ENCODE measurements at regions not wholly inside any gene's neighbourhood (a gene's known extent, or its start where the extent isn't known, plus 50 kb on each side); places are given as distances from the start of the nearest gene placed in this dataset.
"Not testable (repeated sequence)": the region's sequence is repeated elsewhere in the genome, so short reads cannot be mapped to it uniquely, and the experiment has no call there.

- DNase-seq = no peak
- peaks cover 64% of the 10 kb centered on the region for H3K27me3 ChIP-seq (ENCODE audit: insufficient read depth, low read depth)
- H3K36me3 ChIP-seq (ENCODE audit: low read depth) = no peaks in the 10 kb centered on the region
- TF ChIP-seq, protein P1, sequence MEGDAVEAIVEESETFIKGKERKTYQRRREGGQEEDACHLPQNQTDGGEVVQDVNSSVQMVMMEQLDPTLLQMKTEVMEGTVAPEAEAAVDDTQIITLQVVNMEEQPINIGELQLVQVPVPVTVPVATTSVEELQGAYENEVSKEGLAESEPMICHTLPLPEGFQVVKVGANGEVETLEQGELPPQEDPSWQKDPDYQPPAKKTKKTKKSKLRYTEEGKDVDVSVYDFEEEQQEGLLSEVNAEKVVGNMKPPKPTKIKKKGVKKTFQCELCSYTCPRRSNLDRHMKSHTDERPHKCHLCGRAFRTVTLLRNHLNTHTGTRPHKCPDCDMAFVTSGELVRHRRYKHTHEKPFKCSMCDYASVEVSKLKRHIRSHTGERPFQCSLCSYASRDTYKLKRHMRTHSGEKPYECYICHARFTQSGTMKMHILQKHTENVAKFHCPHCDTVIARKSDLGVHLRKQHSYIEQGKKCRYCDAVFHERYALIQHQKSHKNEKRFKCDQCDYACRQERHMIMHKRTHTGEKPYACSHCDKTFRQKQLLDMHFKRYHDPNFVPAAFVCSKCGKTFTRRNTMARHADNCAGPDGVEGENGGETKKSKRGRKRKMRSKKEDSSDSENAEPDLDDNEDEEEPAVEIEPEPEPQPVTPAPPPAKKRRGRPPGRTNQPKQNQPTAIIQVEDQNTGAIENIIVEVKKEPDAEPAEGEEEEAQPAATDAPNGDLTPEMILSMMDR (conservative IDR thresholded peaks at IDR 0.05) = no peak
- H2AFZ ChIP-seq = no peak overlapping the region
- intact Hi-C loops (cut with micrococcal nuclease; ENCODE audit: unreplicated experiment) = no loop called here
- H3K4me1 ChIP-seq (replicated peaks; ENCODE audit: insufficient read depth) = no peaks in the 10 kb centered on the region
- H3K79me2 ChIP-seq (ENCODE audit: low read depth) = no peaks in the 10 kb centered on the region
- no peaks in the 10 kb centered on the region for H3K9me2 ChIP-seq (ENCODE audit: insufficient read depth)
- no peak overlapping the region for H3K4me2 ChIP-seq
- no peaks in the 10 kb centered on the region for H3K9me3 ChIP-seq (ENCODE audit: insufficient read depth, low read depth)
- no peaks in the 10 kb centered on the region for H3F3A ChIP-seq (ENCODE audit: insufficient read depth, low read depth)
- no peak overlapping the region for H3K4me3 ChIP-seq
- ChIA-PET CTCF (no interaction called here), POLR2A (ENCODE audit: unreplicated experiment) (no interaction called here)
- H3K27ac ChIP-seq = no peak overlapping the region
- no TSS peak for BruUV-seq (replicated peaks)
- no peaks in the 10 kb centered on the region for H4K20me1 ChIP-seq (ENCODE audit: insufficient read depth)
Observed at GRCh38 chr11:134973801-134974200, 561.8 kb upstream of the B3GAT1 start.

DNA sequence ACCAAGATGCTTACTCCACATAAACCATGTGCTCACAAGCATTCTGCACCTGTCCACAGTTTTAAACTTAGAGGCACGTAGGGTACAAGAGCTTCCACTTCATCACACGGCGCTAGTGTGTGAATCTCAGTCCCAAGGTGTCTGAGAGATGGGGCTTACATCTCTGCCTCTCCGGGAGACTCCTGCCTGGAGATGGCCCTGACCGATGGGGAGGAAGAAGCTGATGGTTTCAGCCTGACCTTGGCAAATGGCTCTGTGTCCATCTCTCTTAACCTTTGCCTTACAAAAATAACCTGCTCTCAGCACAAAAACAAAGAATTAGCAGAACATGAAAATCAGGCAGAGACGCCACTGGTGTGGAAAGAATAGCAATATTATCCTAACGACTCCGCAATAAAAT is 559.3 kb upstream of the B3GAT1 start:
- no peak overlapping the region for H3K4me3 ChIP-seq
- POLR2A ChIA-PET (ENCODE audit: unreplicated experiment) = no interaction called here
- intact Hi-C loops (cut with micrococcal nuclease; ENCODE audit: unreplicated experiment) = no loop called here
- CTCF ChIA-PET = no interaction called here
- H4K20me1 ChIP-seq (ENCODE audit: insufficient read depth) = no peaks in the 10 kb centered on the region
- no peaks in the 10 kb centered on the region for H3K9me2 ChIP-seq (ENCODE audit: insufficient read depth)
- TF ChIP-seq, protein P1 (conservative IDR thresholded peaks at IDR 0.05) = no peak
- TF ChIP-seq EZH2 (IDR thresholded peaks at IDR 0.05; ENCODE audit: low read depth) = no peak
- H3F3A ChIP-seq (ENCODE audit: insufficient read depth, low read depth) = no peaks in the 10 kb centered on the region
- no peaks in the 10 kb centered on the region for H3K36me3 ChIP-seq (ENCODE audit: low read depth)
- DNase-seq = no peak
- H2AFZ ChIP-seq = no peak overlapping the region
- peaks cover 51% of the 10 kb centered on the region for H3K27me3 ChIP-seq (ENCODE audit: insufficient read depth, low read depth)
- BruUV-seq (replicated peaks) = no TSS peak
- H3K4me1 ChIP-seq (replicated peaks; ENCODE audit: insufficient read depth) = no peaks in the 10 kb centered on the region
- no peaks in the 10 kb centered on the region for H3K9me3 ChIP-seq (ENCODE audit: insufficient read depth, low read depth)
- H3K27ac ChIP-seq = no peak overlapping the region
- H3K4me2 ChIP-seq = no peak overlapping the region
- no peaks in the 10 kb centered on the region for H3K79me2 ChIP-seq (ENCODE audit: low read depth)

GRCh38 chr11:134967746-134968145 is 555.7 kb upstream of the B3GAT1 start:
- TF ChIP-seq, protein P1 (conservative IDR thresholded peaks at IDR 0.05) = no peak
- no peak for TF ChIP-seq EZH2 (IDR thresholded peaks at IDR 0.05; ENCODE audit: low read depth)
- Histone ChIP-seq H4K20me1 (ENCODE audit: insufficient read depth) (no peaks in the 10 kb centered on the region), H3F3A (ENCODE audit: insufficient read depth, low read depth) (no peaks in the 10 kb centered on the region), H3K4me3 (no peak overlapping the region), H3K9me3 (ENCODE audit: insufficient read depth, low read depth) (no peaks in the 10 kb centered on the region), H3K79me2 (ENCODE audit: low read depth) (no peaks in the 10 kb centered on the region), H2AFZ (no peak overlapping the region), H3K4me1 (replicated peaks; ENCODE audit: insufficient read depth) (no peaks in the 10 kb centered on the region), H3K27me3 (ENCODE audit: insufficient read depth, low read depth) (peaks cover 31% of the 10 kb centered on the region), H3K27ac (no peak overlapping the region), H3K4me2 (no peak overlapping the region), H3K36me3 (ENCODE audit: low read depth) (no peaks in the 10 kb centered on the region), H3K9me2 (ENCODE audit: insufficient read depth) (no peaks in the 10 kb centered on the region)
- no TSS peak for BruUV-seq (replicated peaks)
- DNase-seq = no peak
- ChIA-PET POLR2A (ENCODE audit: unreplicated experiment) (no interaction called here), CTCF (no interaction called here)
- intact Hi-C loops (cut with micrococcal nuclease; ENCODE audit: unreplicated experiment) = no loop called here

DNA sequence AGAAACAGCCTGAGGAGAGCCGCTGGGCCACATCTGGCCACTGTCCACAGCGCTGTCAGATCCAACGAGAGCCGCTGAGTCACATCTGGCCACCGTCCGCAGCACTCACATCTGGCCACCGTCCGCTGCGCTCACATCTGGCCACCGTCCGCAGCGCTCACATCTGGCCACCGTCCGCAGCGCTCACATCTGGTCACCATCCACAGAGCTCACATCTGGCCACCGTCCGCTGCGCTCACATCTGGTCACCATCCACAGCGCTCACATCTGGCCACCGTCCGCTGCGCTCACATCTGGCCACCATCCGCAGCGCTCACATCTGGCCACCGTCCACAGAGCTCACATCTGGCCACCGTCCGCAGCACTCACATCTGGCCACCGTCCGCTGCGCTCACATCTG is 549.3 kb upstream of the B3GAT1 start:
- BruUV-seq (replicated peaks); POLR2A ChIA-PET (ENCODE audit: unreplicated experiment); intact Hi-C loops (cut with micrococcal nuclease; ENCODE audit: unreplicated experiment): not testable (repeated sequence)

More for the DNA sequence above, 549.3 kb upstream of the B3GAT1 start:
- CTCF ChIA-PET; DNase-seq; H3K9me3 ChIP-seq (ENCODE audit: insufficient read depth, low read depth); H3K27ac ChIP-seq; H3K4me3 ChIP-seq; H4K20me1 ChIP-seq (ENCODE audit: insufficient read depth); H3K79me2 ChIP-seq (ENCODE audit: low read depth); H3K4me1 ChIP-seq (replicated peaks; ENCODE audit: insufficient read depth); H3K9me2 ChIP-seq (ENCODE audit: insufficient read depth); H3F3A ChIP-seq (ENCODE audit: insufficient read depth, low read depth); H2AFZ ChIP-seq; H3K36me3 ChIP-seq (ENCODE audit: low read depth); H3K4me2 ChIP-seq: not testable (repeated sequence)
- H3K27me3 ChIP-seq (ENCODE audit: insufficient read depth, low read depth) = peaks cover 25% of the 10 kb centered on the region
